Epidermal melanocyte (primary cell): ENCODE measurements at regions not wholly inside any gene's neighbourhood (a gene's known extent, or its start where the extent isn't known, plus 50 kb on each side); places are given as distances from the start of the nearest gene placed in this dataset.
"Not testable (repeated sequence)": the region's sequence is repeated elsewhere in the genome, so short reads cannot be mapped to it uniquely, and the experiment has no call there.

ENCODE experiments used
- DNase-seq: peaks from one replicate; pipeline ENCODE4 v3.0.0; 2011; ENCODE audit warnings: low spot score; ENCODE audit not compliant: insufficient read length

DNA sequence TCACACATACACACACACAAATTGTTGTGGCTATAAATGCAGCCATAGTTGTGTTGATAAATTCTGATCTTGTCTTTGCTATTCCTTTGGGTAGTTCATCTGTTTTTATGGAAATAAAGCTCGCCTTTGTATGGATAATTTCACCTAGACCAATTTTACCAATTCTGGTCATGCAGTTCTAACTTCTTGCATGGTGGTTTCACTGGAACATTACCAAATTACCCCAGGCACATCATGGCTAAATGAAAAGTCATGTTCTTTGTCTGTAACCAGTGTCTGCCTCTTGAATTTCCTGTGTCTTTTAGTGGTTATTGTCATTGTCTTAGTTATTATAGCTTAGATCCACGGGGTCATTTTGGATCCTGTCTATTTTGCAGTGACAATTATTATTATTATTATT, 50.3 kb upstream of the TMC1 start:
- no peak for DNase-seq

DNA sequence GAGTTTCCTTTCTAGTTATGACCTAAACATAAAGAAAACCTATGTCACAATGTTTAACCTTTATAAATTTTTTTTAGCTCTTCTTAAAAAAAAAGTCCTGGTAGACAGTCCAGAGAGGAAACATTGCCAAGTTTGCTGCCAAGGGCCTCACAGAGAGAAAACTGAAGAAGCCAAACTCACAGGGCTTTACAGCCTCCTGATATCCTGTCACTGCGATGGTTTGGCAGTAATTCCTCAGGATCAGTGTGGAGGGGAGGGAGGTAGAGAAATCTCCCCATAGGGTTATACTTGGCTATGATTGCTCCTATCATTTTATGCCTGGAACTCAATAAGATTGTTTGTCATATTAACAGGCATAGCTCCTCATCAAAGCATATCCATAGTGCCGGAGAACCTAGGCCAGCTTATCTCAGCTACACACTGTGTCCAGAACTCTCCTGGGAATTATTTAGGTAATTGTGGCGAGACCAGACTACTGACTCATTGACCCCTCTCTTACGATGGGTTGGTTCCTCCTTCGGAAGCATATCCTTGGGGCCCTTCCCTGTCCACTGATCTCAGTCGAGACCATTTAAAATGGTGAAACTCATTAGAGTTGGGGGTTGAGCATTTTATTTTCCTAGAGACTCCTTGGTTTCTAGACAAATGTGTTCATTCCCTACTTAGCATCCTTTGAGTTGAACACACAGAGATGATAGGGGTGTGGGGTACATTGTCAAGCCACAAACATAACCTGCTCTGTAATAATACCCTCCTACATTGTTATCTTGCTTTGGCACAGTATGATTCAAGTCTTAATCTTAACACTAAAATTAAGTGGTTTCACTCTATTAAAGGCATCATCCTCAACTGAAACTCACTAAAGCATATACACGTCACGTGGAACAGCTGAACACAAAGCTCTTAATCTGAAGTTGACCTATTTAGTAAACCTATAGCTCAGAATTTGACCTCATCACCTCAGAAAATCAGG, 53.4 kb upstream of the TMC1 start:
- DNase-seq, result no peak

DNA sequence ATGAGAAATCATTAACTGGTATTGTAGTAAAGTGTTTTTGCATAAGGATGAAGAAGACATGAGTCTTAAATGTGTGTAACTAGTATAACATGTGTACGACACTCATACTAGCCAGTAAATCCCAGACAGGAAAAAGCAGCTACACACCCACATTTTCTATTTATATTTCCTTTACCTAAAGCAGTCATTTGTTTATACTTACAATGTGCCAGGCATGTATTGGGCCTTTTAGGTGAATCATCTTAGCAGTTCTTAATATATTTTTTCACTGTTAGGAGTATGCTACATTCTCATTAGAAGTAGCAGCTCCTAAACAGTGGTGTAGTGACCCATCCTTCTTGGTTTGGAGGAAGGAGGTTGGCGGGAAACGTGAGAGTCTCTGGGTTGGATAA, 55.8 kb upstream of the TMC1 start:
- no peak for DNase-seq

DNA sequence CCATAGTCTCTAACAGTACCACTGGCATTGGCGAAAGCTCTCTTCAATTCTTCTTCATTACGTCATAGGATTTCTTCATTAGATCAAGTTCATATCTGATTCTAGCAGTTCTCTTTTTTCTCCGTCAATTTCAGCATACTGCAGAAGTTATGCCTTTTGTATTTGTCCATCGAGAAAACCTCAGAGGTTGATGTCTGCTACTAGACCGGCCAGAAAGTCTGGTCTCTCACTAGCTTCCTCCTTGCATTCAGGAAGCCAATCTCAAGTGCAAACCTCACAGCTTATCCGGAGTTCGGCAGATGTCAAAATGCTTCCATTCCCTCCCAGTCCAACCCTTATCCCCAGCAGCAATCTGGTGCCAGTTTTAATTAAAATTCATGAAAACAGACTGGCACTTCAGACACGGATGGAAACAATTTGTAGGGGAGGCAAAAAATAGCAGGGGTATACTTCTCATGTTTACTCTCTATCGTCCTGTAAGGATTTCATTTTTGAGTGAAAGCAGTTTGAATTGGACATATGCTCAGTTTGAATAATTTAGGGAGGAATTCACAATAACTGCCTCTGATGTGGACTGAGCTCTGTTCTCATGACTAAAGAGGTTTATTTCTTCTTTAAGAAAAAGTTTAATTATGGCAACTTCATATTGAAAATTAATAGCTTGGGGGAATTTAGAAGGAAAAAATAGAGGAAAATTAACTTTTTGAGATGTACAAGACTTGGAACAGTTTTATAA, 56.4 kb upstream of the TMC1 start:
- no peak for DNase-seq

DNA sequence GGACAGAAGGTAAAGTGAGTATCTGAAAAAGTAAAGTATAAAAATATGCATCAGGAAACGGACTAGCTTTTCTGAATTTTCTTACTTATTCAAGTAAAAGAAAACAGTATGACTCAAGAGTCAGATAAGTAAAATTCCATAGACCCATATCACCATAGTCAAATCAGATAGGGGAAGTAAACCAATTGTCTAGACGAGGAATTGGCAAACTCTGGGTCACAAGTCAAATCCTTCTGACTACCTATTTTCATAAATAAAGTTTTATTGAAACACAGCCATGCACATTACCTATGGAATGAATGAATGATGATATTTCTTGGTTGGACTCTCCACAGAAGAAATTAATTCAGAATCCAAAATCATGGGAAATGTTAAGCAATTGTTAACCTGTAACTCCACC, 59.1 kb upstream of the TMC1 start:
- DNase-seq, result no peak

DNA sequence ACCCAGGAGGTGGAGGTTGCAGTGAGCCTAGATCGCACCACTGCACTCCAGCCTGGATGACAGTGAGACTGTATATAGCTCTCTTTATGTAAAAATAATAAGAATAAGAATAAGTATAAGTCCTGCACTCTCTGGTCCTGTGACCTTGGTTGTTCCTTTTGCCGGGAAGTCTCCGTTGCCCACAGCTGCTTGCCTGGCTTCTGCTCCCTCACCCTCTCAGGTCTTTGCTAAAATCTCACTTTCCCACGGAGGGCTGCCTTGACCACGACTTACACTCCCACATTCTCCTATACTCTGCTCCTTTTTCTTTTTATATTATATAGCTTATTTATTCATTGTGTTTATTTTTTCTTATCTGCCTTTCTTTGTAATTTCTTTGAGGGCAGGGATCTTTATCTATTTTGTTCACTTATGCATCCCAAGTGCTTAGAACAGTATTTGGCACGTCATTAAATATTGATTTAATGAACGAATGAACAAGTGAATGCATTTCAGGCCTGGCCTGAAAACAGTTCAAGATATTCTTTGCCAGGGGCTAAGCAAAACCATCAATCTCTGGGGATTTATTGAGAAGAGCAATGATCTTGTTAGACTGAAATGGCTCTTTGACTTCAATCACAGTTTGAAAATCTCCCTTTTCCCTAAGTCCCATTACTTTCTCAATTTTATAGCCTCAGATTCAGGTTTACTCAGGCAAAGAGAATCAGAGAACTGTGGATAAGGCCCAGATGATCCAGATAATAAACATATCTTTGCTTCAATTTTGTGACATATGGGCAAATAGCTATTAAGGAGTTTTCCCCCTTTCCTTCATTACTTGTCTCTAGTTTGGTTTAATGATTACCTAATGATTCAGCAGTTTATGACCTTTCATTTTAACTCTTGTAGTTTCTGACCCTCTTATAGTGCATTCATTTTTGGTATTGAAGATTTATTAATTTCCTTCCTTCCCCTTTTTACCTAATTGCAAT, 60.8 kb upstream of the TMC1 start:
- DNase-seq, result no peak

DNA sequence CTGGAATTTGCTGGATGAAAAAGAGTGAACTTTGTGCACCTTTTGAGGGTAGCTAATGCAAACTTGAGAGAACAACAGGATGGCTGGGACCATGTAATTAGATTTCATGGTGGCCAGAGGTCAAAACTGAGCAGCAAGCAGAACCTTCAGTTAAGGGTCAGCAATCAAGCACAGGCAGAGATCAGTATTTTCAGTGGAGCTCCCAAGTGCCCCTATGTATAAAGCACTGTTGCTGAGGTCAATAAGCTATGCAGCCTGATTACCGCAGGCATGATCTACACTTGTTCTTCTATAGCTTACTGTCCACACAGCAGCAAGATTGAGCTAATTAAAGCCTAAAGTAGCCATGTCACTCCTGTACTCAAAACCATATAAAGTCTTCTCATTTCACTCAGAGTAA, 62.1 kb upstream of the TMC1 start:
- DNase-seq, result no peak

DNA sequence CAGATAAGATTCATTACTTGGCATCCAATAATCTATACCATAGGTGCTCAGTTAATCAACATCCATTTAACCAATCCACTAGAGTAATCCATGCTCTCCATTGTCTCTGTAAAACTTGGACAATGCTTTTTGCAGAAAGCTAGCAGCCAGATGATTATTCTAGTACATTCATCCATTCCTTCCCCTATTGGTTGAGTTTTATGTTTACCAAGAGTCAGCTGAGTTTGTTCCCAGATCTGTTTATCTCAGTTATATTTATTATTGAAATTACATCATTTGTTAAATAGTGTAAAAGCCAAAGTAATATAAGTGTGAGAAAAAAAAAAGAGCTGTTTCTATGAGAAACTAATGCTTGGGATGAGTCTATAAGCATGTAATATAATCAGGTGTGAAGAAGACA, 63.3 kb upstream of the TMC1 start:
- no peak for DNase-seq

DNA sequence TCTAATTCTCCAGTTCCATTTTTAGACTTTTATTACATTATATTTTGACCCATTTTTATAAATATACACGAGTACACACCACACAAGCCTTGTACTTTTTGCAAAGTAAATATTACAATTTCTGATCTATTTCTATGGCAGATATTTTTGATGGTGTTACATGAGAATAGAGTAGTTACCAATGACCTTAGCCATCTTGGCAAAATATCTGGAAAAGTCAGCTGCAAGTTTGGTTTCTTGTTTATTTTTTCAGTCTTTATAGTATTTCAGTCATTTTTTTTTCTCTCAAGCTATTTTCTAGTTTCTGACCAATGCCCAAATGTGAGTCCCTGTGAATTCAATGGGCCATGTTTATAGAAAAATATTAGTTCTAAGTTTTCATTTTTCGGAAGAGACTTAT, 64.0 kb upstream of the TMC1 start:
- no peak for DNase-seq

DNA sequence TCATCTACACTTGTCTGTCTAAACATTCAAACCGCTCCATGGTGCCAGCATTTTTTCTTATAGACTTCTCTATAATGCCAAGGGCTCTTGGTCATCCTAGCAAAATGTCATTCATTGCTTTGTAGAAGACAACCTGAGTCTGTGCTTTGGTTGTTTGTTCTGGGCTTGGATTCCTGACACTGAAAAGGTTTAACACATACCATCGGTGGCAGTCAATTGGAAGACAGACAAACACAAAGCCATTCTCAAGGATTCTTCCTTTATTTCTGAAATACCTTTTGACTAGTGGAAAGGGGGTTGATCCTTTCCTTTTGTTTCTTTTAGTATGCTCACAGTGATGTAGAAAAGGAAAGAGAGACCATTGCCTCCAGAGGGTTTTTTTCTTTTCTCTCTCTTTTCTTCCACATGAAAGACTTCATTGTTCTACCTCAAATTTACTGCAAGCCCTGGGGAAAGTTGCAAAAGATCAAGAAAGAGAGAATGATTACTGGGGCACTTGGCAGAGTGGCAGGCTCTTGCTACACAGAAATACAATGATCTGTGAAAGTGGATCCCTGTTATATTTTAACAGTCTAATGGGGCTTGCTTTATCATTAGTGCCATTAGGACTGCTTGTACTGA, 66.4 kb upstream of the TMC1 start:
- no peak for DNase-seq

DNA sequence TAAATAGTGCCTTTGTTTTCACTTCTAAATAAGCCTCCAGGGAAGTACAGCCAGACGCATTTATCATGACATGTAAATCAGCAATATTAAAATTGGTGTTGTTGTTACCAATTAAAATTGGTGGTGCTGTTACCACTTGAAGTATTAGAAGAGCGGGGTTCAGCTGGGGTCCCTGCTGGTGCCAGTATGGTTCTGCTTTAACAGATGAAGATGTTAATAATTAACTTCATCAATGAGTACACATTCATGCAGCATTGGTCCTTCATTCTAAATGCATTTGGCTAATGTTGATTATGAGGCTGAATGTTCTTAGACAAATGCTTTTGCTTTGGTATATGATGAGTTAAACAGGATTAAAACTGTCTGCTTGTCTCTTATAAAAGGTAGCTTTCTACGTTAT, 67.6 kb upstream of the TMC1 start:
- no peak for DNase-seq

DNA sequence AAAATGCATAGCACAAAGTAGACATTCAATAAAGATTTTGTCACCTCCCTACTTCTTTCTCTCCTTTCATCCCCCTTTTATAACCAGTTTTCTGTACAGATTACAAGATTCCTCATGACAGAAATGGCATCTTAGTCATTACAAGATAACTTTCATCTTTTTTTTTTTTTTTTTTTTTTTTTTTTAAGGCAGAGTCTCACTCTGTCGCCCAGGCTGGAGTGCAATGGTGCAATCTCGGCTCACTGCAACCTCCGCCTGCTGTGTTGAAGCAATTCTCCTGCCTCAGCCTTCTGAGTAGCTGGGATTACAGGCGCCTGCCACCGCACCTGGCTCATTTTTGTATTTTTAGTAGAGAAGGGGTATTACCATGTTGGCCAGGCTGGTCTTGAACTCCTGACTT, 75.2 kb upstream of the TMC1 start:
- not testable (repeated sequence) for DNase-seq

DNA sequence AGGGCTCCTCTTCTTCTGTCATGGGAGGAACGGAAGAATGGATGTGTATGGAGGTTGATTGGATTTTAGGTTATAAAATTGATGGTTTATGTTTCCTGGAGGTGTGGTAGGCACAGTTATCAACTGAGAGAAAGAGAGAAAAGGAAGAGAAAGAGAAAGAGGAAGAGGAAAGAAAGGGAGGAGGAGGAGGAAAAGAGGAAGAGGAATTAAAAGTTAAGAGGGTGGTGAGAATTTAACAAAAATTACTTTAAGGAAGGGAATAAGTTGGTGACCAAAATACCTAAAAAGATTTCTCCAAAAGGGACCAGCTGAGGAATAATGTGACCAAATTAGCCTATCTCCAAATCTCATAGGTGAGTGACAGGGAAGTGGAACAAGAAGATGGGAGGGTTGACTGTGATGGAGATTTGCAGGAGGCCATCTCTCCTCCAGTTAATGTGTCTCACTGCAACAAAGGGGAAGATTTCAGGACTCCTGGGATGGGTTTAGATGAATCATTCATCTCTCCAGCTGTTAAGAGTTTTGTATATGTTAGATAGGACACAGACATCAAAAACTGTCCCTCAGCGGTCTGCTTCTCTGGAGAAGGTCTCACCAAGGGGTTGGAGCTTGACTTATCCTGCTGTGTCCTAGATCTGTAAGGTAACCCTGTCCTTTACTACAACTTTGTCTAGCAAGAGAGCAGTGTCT, 76.0 kb upstream of the TMC1 start:
- no peak for DNase-seq

DNA sequence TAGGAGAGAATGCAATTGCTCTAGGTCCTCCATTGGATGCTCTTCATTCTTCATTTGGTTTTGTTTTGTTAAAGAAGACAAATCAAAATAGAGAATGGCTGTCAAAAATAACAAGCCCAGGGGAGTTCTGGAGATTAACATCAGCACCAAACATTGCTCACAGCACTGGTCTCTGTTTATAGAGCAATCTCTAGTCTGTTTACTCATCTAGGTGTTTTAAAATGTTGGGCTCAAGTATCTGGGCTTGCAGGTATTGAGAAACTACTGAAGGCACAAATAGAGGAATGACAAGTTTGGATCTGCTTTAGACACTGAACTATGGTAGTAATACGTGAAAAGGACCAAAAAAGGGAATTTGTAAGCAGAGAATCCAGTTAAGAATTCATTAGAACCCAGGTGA, 77.0 kb upstream of the TMC1 start:
- DNase-seq, result no peak

DNA sequence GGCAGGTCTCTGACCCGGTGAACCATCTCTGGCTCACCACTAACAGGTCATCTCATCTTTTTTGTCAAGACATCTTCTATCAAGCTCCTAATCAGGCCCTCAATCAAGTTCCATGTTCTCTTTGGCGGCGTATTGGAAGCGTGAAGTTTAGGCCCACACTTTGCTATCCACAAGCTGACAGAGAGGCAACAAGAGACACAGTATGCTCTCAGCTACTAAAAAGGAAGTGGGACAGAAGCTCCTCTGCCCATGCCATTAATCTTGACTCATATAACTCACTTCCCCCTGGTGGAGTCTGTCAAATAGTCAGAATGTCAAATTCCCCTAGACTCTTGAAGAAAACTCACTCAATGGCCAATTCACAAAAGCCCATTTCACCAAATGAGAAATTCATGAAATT, 77.6 kb upstream of the TMC1 start:
- DNase-seq, result no peak

DNA sequence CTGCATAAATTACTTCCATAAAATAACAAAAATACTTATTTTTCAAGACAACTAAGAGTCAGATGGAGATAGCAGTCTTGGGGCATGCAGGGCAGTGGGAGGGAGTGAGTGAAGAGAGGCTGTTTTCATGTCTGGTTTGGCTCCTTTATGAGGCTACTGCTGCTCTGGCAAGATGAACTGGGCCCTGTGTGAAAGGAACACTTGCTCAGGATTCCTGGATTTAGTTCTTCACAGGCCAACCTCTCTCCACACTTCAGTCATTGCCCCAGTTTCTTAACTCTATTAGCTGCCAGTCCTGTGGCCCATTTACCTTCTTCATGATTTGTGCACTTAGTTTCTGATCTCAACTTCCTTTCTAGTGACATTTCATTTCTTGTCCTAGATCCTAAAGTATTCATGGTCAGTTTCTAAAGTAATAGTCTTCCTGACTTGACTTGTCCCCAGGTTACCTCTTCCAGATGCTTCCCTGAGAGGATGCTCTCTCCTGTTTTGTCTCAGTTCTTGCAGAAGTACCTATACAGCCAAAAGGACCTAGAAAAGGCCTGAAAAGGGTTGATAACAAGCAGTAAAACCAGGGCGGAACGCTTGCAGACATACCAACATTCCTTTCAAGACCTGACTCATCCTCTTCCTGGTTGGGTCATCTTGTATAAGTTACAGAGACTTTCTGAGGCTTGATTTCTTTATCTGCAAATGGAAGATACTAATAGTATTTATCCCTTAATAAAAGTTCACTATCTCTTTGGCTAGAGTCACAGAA, 77.0 kb upstream of the ZFAND5 start:
- DNase-seq, result peak; percentile 54

DNA sequence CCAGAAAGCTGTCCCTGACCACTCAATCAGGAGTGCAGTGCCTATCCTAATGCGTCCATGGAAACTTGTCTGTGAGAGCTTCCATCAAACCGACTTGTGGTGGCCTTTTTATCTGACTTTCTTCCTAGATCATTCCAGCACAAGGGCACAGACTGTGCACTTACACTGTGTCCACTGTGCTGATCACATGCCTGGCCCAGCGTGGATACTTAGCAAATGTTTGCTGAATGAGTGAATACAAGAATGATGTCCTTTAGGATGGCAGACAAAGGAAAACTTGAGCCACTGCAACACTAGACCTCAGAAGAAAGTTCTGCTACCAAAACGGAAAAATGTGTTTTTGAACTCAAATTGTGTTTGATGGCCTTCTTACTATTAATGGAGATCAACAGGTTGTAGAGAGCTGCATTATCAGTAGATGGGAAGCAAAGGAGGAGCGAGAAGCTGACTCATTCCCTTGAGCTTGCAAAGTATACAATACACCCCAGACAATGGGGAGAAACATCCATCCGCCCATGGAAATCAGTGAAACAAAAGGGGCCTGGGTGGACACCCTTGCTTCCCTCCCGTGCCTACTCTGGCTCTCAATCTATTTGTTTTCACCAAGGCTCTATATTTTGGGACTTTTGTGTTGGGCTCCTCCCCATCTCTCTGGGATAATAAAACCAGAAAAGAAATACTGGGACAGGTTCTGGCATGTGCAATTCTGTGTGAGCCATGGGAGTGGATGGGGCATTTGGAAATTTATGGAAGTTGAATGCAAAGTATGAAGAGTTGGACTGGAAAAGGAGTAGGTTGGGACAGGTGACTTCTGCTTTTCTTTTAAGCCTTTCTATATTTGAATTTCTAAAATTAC, 76.2 kb upstream of the ZFAND5 start:
- DNase-seq, result no peak

DNA sequence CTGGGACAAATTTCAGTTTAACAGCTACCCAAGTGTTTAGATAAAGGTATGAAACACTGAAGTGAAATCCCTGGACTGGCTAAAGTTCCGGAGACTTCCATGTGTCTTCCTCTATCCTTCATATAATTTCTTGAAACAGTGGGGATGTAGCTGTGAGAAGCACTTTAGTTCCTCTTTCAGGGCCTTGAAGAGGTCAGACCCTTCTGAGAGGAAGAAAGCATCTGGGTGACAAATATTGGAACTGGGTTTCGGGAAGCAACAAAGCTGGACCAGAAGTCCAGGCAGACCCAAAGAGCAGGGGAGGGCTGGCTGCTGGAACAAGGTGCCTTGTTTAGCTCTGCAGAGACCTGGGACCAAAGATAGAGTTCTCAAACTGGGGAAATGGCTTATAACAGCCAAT, 75.4 kb upstream of the ZFAND5 start:
- no peak for DNase-seq
